GM21367 (cell line): ENCODE measurements at regions not wholly inside any gene's neighbourhood (a gene's known extent, or its start where the extent isn't known, plus 50 kb on each side); places are given as distances from the start of the nearest gene placed in this dataset.
"Not testable (repeated sequence)": the region's sequence is repeated elsewhere in the genome, so short reads cannot be mapped to it uniquely, and the experiment has no call there.

Source experiments
- ATAC-seq: cut with Tn5 transposase; IDR thresholded peaks from one replicate; pipeline ENCODE4 v1.9.1; 2021; ENCODE audit not compliant: unreplicated experiment

- no peak for ATAC-seq
Observed at GRCh38 chr3:181534781-181535221, 176.9 kb upstream of the SOX2 start.

GRCh38 chr3:181533811-181534210 lies 177.9 kb upstream of the SOX2 start:
- no peak for ATAC-seq

GRCh38 chr3:181530584-181530983 lies 181.1 kb upstream of the SOX2 start:
- no peak for ATAC-seq

DNA sequence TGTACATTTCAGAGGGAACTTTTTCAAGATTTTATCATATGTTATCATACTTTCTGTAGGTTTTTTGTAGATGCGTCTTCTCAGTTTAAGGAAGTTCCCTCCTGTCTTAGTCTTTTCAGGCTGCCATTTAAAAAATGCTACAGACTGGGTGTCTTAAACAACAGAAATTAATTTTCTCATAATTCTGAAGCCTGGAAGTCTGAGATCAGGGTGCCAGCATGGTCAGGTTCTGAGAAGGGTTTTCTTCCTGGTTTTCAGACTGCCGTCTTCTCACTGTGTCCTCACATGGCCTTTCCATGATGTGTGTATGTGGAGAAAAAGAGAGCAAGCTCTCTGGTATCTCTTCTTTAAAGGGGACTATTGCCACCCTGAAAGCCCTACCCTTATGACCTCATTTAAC lies 189.9 kb upstream of the SOX2 start:
- ATAC-seq = no peak

GRCh38 chr3:181518222-181518621 lies 193.5 kb upstream of the SOX2 start:
- no peak for ATAC-seq

GRCh38 chr3:181512787-181513186 lies 198.9 kb upstream of the SOX2 start:
- ATAC-seq = no peak

- ATAC-seq = no peak
Observed at GRCh38 chr3:181510500-181510899, 201.2 kb upstream of the SOX2 start.

GRCh38 chr3:181497358-181497757 lies 214.4 kb upstream of the SOX2 start:
- ATAC-seq = no peak

GRCh38 chr3:181493423-181493822 lies 218.3 kb upstream of the SOX2 start:
- no peak for ATAC-seq

- ATAC-seq = no peak
Observed at GRCh38 chr3:181488536-181488935, 223.2 kb upstream of the SOX2 start.

GRCh38 chr3:181487236-181487978 lies 224.3 kb upstream of the SOX2 start:
- ATAC-seq = no peak

DNA sequence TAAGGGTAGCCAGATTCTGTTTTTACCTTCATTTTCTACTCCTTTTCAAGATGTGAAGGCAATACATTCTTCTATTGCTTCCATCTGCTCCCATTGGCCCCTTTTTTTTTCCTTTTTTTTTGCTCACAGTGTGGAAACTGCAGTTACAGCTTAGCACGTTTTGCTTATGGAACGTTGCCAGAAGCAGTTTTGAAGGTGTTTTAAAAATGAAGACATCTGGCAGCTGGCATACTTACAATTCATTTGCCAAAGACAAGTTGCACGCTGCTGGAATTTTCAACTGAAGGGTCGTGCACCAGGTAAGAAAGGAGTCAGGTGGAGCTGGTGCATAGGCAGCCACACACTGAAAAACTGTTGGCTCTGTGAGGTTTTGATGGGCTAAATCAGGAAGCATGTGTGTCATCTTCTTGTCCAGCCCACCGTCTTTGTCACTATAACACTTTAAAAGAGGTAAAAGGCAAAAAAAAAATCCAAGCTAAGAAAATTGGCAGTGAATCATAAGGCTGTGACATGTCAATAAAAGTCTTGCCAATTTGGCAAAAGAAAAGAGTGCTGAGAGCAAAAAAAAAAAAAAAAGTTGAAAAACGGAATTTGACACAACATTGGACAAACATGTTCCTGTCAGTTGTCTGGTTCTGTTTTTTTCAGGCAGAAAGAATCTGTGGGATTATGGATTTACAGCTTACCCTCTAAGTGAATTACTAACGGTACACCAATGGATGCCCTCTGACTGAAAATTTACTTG lies 225.4 kb upstream of the SOX2 start:
- no peak for ATAC-seq

GRCh38 chr3:181484026-181484425 lies 227.7 kb upstream of the SOX2 start:
- ATAC-seq = no peak

GRCh38 chr3:181475146-181475545 lies 236.6 kb upstream of the SOX2 start:
- ATAC-seq = not testable (repeated sequence)

GRCh38 chr3:181470349-181470748 lies 241.4 kb upstream of the SOX2 start:
- ATAC-seq = no peak

GRCh38 chr3:181464033-181464694 lies 247.6 kb upstream of the SOX2 start:
- no peak for ATAC-seq

DNA sequence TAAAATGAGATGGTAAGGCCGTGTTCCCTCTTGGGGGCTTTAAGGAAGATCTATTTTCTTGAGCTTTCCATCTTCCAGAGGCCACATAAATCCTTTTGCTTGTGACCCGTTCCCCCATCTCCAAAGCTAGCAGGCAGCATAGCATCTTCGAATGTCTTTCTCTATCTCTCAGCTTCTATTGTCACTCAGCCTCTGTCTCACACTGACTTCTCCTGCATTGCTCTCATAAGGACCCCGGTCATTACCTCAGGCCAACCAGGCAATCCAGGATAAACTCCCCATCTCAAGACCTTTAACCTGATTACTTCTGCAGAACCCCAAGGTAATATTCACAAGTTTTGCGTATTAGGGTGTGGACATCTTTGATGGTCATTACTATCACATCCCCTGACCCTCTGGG lies 250.3 kb upstream of the SOX2 start:
- ATAC-seq = no peak

DNA sequence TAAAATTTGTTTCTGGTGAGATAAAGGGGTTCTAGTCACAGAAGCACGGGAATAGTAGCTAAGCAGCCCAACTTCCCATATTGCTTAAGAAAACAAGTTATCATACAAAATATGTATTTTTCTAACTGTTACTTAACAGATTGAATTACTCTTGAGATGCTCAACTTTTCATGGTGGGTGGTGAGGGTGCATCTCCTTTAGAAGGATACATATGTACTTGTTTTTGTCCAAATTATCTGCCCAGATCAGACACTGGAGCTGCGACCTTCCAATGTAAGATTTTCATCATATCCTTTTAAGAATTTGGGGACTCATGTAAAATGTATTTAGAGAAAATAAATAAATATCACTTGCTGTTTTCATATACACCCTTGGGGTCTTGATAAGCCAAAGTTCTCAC lies 252.2 kb upstream of the SOX2 start:
- no peak for ATAC-seq

DNA sequence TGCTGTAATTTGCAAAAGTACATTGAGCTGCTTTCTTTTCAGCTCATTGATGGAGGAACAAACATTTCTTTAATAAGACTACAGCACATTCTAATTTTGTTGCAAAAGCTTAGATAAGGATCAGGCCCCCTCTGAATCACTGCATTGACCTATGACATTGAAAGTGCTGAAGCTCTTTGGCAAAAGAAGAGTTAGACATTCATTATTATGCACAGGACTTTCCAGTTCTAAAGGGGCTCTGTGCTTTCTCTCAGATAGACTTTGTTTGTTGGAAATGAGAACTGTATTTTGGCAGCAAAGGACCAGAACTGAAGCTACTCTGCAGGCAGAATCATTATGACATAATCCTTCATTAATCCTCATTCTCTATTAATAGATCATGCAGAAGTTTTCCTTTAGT lies 252.9 kb upstream of the SOX2 start:
- no peak for ATAC-seq

DNA sequence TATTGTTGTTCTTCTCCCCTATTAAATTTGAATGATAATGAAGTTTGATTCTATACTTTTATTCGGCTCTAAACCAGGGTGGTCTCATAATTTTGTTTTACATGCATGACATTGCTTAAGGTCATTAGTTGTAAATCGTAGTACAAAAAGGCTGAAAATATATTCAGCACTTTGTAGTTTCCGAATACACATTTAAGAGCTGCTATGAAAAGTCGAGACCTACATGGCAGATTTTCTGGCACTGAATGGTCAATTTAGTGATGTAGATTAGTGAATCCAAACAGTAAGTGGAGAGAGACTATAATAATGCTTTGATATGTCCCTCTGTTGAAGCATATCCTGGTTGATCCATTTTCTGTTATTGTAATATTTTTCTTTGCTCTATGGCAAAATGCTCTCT lies 254.0 kb upstream of the SOX2 start:
- ATAC-seq = no peak

GRCh38 chr3:181457190-181457589 lies 254.5 kb upstream of the SOX2 start:
- no peak for ATAC-seq

DNA sequence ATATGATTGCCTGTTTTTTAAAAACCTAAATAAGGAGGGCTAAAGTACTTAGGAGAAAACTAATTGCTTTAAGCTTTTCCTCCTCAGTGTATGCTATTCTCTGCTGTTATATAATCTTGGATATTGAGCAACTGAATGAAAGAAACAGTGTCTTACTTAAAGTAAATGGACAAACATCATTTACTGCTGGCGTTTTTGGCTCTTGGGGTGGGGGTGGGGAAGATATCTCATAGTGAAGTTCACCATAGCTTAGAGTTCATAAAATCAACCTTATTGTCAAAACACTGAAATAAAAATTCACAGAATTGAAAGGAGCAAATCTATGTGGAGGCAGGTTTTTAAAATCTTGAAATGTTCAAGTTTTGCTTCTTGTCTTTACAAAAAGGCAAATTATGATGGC lies 256.4 kb upstream of the SOX2 start:
- ATAC-seq = no peak
